HG03521 (cell line): ENCODE measurements at regions not wholly inside any gene's neighbourhood (a gene's known extent, or its start where the extent isn't known, plus 50 kb on each side); places are given as distances from the start of the nearest gene placed in this dataset.

Experiments used
- ATAC-seq: cut with Tn5 transposase; IDR thresholded peaks from one replicate; pipeline ENCODE4 v1.9.1; 2021; ENCODE audit warnings: mild to moderate bottlenecking, moderate library complexity; ENCODE audit not compliant: unreplicated experiment

- no peak for ATAC-seq
These were observed 66.1 kb downstream of the LEPR start for GRCh38 chr1:65486613-65487012.

- no peak for ATAC-seq
These were observed 69.0 kb downstream of the LEPR start for GRCh38 chr1:65489481-65489880.

GRCh38 chr1:65490231-65491009 lies 70.0 kb downstream of the LEPR start:
- ATAC-seq: no peak

- ATAC-seq: no peak
These were observed 71.0 kb downstream of the LEPR start for GRCh38 chr1:65491472-65491871.

GRCh38 chr1:65493802-65494201 lies 73.3 kb downstream of the LEPR start:
- ATAC-seq: no peak

GRCh38 chr1:65494671-65495070 lies 74.2 kb downstream of the LEPR start:
- no peak for ATAC-seq

- no peak for ATAC-seq
These were observed 74.7 kb downstream of the LEPR start for GRCh38 chr1:65495137-65495536.

- no peak for ATAC-seq
These were observed 76.9 kb downstream of the LEPR start for GRCh38 chr1:65497256-65497830.

GRCh38 chr1:65503427-65503826 lies 83.0 kb downstream of the LEPR start:
- ATAC-seq: no peak

- no peak for ATAC-seq
These were observed 83.8 kb downstream of the LEPR start for GRCh38 chr1:65504263-65504662.

GRCh38 chr1:65505547-65506300 lies 85.3 kb downstream of the LEPR start:
- ATAC-seq: no peak

GRCh38 chr1:65508051-65508450 lies 87.6 kb downstream of the LEPR start:
- no peak for ATAC-seq

GRCh38 chr1:65509912-65510680 lies 89.6 kb downstream of the LEPR start:
- no peak for ATAC-seq

GRCh38 chr1:65510961-65511360 lies 90.5 kb downstream of the LEPR start:
- ATAC-seq: no peak

- no peak for ATAC-seq
These were observed 91.9 kb downstream of the LEPR start for GRCh38 chr1:65512383-65512782.

GRCh38 chr1:65512967-65513780 lies 92.7 kb downstream of the LEPR start:
- ATAC-seq: no peak

- no peak for ATAC-seq
These were observed 93.6 kb downstream of the LEPR start for GRCh38 chr1:65514041-65514440.

- no peak for ATAC-seq
These were observed 104.4 kb downstream of the LEPR start for GRCh38 chr1:65524931-65525265.

- no peak for ATAC-seq
These were observed 105.0 kb downstream of the LEPR start for GRCh38 chr1:65525266-65526048.

GRCh38 chr1:65526049-65526556 lies 105.6 kb downstream of the LEPR start:
- no peak for ATAC-seq
